Omental fat pad (tissue), 3 donors: ENCODE measurements at regions not wholly inside any gene's neighbourhood (a gene's known extent, or its start where the extent isn't known, plus 50 kb on each side); places are given as distances from the start of the nearest gene placed in this dataset.

Experiments used
- ATAC-seq: fragments of 150-250 bp; one replicate; pipeline ENCODE4 v1.9.1; 2016; ENCODE audit warnings: mild to moderate bottlenecking, moderate library complexity; ENCODE audit not compliant: low FRiP score
- DNase-seq: peaks from one replicate; pipeline ENCODE4 v3.0.0-alpha.2; 2019; ENCODE audit warnings: low spot score
- TF ChIP-seq, protein P1 (sequence below), 3 donors: fragments of 450-650 bp; IDR thresholded peaks; one replicate each; pipeline ENCODE4 v1.5.1; 2016 to 2017; ENCODE audit warnings: antibody characterized with exemption in 3 of 3, mild to moderate bottlenecking in 3 of 3, moderate library complexity in 2 of 3

DNA sequence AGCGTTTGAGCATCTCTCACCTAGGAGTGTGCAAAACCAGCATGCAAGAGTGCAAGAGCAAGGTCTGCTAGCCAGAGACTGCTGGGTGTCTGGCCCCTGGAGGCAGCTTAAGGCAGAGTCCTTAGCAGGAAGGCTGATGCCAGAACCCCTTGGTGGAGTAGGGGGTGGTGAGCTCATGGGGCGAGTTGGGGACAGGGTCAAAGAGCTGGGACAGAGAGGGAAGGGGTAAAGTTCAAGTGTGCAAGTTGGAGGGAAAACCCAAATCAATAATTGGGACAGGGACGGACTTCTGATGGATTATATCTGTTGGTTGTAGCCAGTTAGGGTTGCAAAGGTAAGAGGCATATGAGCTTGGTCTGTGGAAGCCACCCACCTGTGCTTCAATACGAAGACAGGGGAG is 443.6 kb upstream of the CDH5 start:
- no peak for DNase-seq
- no peak for ATAC-seq
- TF ChIP-seq, protein P1, sequence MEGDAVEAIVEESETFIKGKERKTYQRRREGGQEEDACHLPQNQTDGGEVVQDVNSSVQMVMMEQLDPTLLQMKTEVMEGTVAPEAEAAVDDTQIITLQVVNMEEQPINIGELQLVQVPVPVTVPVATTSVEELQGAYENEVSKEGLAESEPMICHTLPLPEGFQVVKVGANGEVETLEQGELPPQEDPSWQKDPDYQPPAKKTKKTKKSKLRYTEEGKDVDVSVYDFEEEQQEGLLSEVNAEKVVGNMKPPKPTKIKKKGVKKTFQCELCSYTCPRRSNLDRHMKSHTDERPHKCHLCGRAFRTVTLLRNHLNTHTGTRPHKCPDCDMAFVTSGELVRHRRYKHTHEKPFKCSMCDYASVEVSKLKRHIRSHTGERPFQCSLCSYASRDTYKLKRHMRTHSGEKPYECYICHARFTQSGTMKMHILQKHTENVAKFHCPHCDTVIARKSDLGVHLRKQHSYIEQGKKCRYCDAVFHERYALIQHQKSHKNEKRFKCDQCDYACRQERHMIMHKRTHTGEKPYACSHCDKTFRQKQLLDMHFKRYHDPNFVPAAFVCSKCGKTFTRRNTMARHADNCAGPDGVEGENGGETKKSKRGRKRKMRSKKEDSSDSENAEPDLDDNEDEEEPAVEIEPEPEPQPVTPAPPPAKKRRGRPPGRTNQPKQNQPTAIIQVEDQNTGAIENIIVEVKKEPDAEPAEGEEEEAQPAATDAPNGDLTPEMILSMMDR (IDR thresholded peaks at IDR 0.05), result no peak

DNA sequence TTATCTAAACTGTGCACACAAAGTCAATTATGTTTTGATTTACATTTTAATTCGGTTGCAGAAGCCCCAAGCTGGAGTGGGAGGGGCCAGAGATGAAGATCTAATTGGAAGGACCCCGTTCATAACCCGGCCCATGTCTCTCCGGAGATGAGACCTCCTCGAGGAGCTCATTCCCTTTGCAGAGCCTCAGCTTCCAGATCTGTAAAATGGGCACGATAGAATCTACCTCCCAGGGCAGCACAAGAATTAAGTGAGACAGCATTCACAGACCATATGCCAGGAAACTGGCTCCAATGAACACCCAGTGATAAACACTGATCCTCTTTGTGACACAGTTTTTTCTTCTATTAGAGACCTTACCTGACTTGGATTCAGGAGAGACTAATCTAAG is 446.5 kb upstream of the CDH5 start:
- DNase-seq (no peak), ATAC-seq (no peak)
- TF ChIP-seq, protein P1 (IDR thresholded peaks at IDR 0.05), result no peak

- DNase-seq (no peak), ATAC-seq (no peak)
- TF ChIP-seq, protein P1 (IDR thresholded peaks at IDR 0.05), result no peak
Measured at GRCh38 chr16:65919145-65919985, 447.1 kb upstream of the CDH5 start.

DNA sequence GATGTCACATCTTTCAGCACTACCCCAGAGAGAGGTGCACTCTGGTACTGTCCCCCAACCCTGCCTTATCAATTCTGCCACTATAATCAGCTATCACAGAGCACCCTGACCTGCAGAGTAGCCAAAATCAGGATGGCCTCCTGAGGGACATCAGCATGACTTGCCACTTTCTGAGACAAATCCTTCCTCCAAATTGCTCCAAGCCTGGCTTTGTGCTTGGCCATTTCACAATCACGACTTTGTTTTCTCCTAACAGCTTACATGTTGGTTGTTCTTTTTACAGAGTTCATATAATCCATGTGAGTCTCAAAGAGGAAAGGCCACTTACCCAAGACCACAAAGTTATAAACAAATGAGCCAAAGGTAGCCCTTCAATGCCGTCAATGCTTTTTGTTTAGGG is 449.0 kb upstream of the CDH5 start:
- ATAC-seq (no peak), DNase-seq (no peak)
- TF ChIP-seq, protein P1 (IDR thresholded peaks at IDR 0.05), result no peak

DNA sequence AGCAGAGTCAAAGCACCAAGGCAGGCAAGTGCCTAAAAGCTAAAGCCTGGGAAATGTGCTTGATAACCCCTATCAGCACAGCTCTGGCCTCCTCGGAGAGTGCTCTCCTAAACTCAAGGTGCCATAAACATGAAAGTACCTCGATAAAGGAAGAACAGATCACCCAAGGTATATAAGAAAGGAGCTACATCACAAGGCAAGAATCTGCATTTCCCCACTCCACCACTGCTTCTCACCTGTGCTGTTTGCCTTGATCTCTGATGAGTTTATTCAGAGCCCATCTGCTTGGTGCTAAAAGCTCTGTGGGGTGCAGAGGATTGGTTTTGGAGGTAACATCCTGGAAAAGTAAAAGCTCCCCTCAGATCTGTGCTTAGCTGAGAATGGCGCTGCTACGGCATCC is 449.5 kb upstream of the CDH5 start:
- ATAC-seq, result no peak

DNA sequence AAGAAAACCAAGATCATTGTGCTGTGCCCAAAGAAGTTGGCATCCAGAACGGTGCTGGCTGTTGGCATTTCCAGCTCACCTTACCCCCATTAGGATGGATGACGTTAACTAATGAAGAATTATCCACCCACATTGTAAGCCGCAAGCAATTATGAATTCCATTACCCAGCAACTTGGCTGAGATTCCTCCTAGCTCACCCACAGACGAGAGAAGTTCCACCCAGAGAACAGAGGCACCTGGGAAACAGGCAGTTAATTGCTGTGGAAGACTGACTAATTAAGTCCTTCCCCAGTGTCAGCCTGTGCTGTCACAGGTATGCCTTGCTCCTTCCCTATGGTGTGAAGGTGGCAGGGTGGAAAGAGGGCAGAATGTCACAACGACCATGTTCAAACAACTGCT is 456.2 kb upstream of the CDH5 start:
- no peak for DNase-seq
- no peak for ATAC-seq

More for the DNA sequence above, 449.5 kb upstream of the CDH5 start:
- no peak for DNase-seq
- TF ChIP-seq, protein P1 (IDR thresholded peaks at IDR 0.05), result no peak

More for the DNA sequence above, 456.2 kb upstream of the CDH5 start:
- TF ChIP-seq, protein P1 (IDR thresholded peaks at IDR 0.05), result no peak
